ENCODE measurements at regions not wholly inside any gene's neighbourhood (a gene's known extent, or its start where the extent isn't known, plus 50 kb on each side); places are given as distances from the start of the nearest gene placed in this dataset.

DNA sequence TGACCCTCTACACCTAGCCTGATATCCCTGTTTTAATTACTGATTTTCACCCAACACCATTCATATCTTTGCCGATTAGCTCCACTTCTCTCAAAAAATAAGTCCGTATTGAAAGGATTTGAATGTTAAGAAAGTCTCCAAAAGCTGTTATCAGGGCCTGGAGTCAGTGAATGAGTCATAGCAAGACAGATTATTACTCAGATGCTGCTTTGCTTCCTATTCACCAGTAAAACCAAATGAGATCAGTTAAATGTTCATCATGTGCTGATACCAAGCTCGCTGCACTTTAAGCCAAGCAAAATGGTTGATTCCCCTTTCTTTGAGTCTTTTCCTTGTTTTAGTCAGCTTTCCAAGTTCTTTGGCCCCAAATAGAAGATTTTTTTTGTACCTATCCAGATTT lies 228.4 kb downstream of the FAT3 start:
- no peaks in the 10 kb centered on the region for H3K36me3 ChIP-seq
- H3K4me2 ChIP-seq = no peak overlapping the region
- Mint-ChIP-seq H3K4me3 (no peak overlapping the region), H3K27ac (no peak overlapping the region), H3K4me1 (peaks cover 22% of the 10 kb centered on the region), H3K36me3 (peaks cover 4% of the 10 kb centered on the region), H3K9me3 (peaks cover 2% of the 10 kb centered on the region), H3K27me3 (ENCODE audit: insufficient read depth, low read depth) (peaks cover 2% of the 10 kb centered on the region)
- no peak overlapping the region for H3K9ac ChIP-seq
- no peak overlapping the region for H2AFZ ChIP-seq (replicated peaks)
- H3K79me2 ChIP-seq (ENCODE audit: low read depth) = no peaks in the 10 kb centered on the region
- no peak for TF ChIP-seq EZH2phosphoT487 (IDR thresholded peaks at IDR 0.05)
- TF ChIP-seq EZH2 (IDR thresholded peaks at IDR 0.05) = no peak
- TF ChIP-seq, protein P1, sequence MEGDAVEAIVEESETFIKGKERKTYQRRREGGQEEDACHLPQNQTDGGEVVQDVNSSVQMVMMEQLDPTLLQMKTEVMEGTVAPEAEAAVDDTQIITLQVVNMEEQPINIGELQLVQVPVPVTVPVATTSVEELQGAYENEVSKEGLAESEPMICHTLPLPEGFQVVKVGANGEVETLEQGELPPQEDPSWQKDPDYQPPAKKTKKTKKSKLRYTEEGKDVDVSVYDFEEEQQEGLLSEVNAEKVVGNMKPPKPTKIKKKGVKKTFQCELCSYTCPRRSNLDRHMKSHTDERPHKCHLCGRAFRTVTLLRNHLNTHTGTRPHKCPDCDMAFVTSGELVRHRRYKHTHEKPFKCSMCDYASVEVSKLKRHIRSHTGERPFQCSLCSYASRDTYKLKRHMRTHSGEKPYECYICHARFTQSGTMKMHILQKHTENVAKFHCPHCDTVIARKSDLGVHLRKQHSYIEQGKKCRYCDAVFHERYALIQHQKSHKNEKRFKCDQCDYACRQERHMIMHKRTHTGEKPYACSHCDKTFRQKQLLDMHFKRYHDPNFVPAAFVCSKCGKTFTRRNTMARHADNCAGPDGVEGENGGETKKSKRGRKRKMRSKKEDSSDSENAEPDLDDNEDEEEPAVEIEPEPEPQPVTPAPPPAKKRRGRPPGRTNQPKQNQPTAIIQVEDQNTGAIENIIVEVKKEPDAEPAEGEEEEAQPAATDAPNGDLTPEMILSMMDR (IDR thresholded peaks at IDR 0.05) = no peak
- H3K4me1 ChIP-seq = peaks cover 17% of the 10 kb centered on the region
- H3K4me3 ChIP-seq = no peak overlapping the region
- no peak overlapping the region for H3K27ac ChIP-seq
- no peaks in the 10 kb centered on the region for H4K20me1 ChIP-seq (ENCODE audit: low read depth)
- H3K9me3 ChIP-seq (ENCODE audit: low read depth) = no peaks in the 10 kb centered on the region
- DNase-seq (ENCODE audit: low spot score) = no peak
- H3F3A ChIP-seq (ENCODE audit: low read depth) = peaks cover 14% of the 10 kb centered on the region
- no peaks in the 10 kb centered on the region for H3K27me3 ChIP-seq

DNA sequence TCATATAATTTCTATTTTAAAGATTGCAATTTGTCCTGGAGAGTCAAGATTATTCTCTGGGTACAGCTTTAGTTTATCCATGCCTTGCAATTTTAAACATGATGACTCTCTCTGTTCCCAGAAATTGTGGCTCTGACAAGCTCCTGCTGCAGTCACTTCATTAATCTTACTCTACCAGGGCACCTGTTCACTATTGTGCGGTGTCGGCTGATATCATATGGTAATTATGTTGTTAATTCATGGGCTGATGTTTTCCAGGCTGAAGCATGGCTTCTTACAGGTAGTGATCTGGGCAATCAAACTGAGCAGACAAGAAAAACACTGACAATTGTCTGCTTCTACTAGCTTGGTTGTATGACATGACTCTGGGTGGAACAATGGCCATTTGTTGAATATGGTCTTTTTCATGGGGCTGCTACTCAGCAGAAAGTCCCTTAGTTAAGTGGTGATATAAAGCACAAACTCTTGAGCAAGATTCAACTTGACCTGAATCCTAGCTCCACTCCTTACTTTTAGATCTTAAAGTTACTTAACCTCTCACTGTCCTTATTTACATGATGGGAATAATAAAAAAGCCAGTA lies 230.7 kb downstream of the FAT3 start:
- Mint-ChIP-seq H3K27me3 (ENCODE audit: insufficient read depth, low read depth) (peaks cover 2% of the 10 kb centered on the region), H3K9me3 (no peaks in the 10 kb centered on the region), H3K4me1 (peaks cover 26% of the 10 kb centered on the region), H3K4me3 (no peak overlapping the region), H3K27ac (no peak overlapping the region), H3K36me3 (peaks cover 7% of the 10 kb centered on the region)
- TF ChIP-seq EZH2 (IDR thresholded peaks at IDR 0.05) (no peak), EZH2phosphoT487 (IDR thresholded peaks at IDR 0.05) (no peak)
- TF ChIP-seq, protein P1 (IDR thresholded peaks at IDR 0.05) = no peak
- no peak for DNase-seq (ENCODE audit: low spot score)
- Histone ChIP-seq H4K20me1 (ENCODE audit: low read depth) (no peaks in the 10 kb centered on the region), H3K27ac (no peak overlapping the region), H3K4me3 (no peak overlapping the region), H3K4me1 (peaks cover 9% of the 10 kb centered on the region), H3K9ac (no peak overlapping the region), H2AFZ (replicated peaks) (no peak overlapping the region), H3K9me3 (ENCODE audit: low read depth) (no peaks in the 10 kb centered on the region), H3K4me2 (no peak overlapping the region), H3K36me3 (no peaks in the 10 kb centered on the region), H3F3A (ENCODE audit: low read depth) (no peaks in the 10 kb centered on the region), H3K27me3 (no peaks in the 10 kb centered on the region), H3K79me2 (ENCODE audit: low read depth) (no peaks in the 10 kb centered on the region)

DNA sequence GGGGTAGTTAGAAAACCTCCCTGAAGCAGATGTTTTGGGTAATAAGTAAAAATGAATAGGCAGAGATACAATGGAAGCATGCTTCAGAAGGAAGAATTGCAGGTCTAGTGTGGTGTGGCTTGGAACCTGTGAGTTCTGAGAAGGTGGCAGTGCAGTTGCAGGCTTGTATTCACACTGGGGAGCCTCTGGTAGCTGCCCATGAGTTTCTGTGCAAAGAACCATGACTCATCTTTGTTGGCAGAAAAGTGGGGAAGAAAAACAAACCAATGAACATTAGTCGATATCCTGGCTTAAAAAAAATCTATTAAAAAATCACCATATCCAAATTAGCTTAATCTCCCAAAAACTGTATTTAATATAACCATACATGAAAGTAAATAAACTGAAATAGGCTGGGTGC lies 232.6 kb downstream of the FAT3 start:
- Histone ChIP-seq H3K27ac (no peak overlapping the region), H3K9ac (no peak overlapping the region)
- no peak overlapping the region for H3K27ac Mint-ChIP-seq

More for the DNA sequence above, 232.6 kb downstream of the FAT3 start:
- no peaks in the 10 kb centered on the region for H3K36me3 ChIP-seq
- H3K79me2 ChIP-seq (ENCODE audit: low read depth) = no peaks in the 10 kb centered on the region
- Mint-ChIP-seq H3K36me3 (peaks cover 7% of the 10 kb centered on the region), H3K4me3 (no peak overlapping the region), H3K27me3 (ENCODE audit: insufficient read depth, low read depth) (peaks cover 2% of the 10 kb centered on the region), H3K9me3 (no peaks in the 10 kb centered on the region), H3K4me1 (peaks cover 27% of the 10 kb centered on the region)
- H3K27me3 ChIP-seq = no peaks in the 10 kb centered on the region
- no peaks in the 10 kb centered on the region for H3F3A ChIP-seq (ENCODE audit: low read depth)
- no peak overlapping the region for H2AFZ ChIP-seq (replicated peaks)
- H3K4me3 ChIP-seq = no peak overlapping the region
- H4K20me1 ChIP-seq (ENCODE audit: low read depth) = no peaks in the 10 kb centered on the region
- TF ChIP-seq, protein P1 (IDR thresholded peaks at IDR 0.05) = no peak
- TF ChIP-seq EZH2 (IDR thresholded peaks at IDR 0.05) (no peak), EZH2phosphoT487 (IDR thresholded peaks at IDR 0.05) (no peak)
- H3K4me1 ChIP-seq = peaks cover 10% of the 10 kb centered on the region
- no peak for DNase-seq (ENCODE audit: low spot score)
- H3K4me2 ChIP-seq = no peak overlapping the region
- no peaks in the 10 kb centered on the region for H3K9me3 ChIP-seq (ENCODE audit: low read depth)
